ENCODE measurements at regions not wholly inside any gene's neighbourhood (a gene's known extent, or its start where the extent isn't known, plus 50 kb on each side); places are given as distances from the start of the nearest gene placed in this dataset.

DNA sequence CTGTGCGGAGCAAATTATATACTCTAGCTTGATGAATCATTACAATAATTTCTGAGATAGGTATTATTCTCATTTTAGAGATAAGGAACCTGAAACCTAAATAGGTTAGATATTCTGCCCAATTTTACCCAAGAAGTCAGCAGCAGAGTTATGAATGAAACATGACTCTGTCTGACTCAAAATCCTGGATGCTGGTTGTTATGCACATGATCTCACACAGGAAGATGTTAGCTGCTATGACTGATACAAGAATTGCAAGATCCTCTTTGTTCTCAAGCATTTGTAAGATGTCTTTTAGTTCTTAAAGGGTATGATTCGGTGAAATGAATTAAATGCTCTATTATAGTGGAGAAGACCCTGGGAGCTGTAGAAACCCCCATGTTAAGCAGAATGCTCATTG lies 447.8 kb downstream of the KIF2B start:
- intact Hi-C loops (cut with micrococcal nuclease) = no loop called here
- ATAC-seq (no peak), DNase-seq (ENCODE audit: low read depth, low spot score) (no peak)
- no peak overlapping the region for H3K4me3 ChIP-seq (replicated peaks in 1 of 2; ENCODE audit: low read depth in 1 of 2, low read length in 2 of 2)
- H3K36me3 ChIP-seq (ENCODE audit: control insufficient read depth in 1 of 2, insufficient read depth in 2 of 2, low read length in 2 of 2) = no peaks in the 10 kb centered on the region
- no peak overlapping the region for H2AFZ ChIP-seq (ENCODE audit: low read depth, low read length, poor library complexity, severe bottlenecking)
- no TSS peak for BruUV-seq (replicated peaks)
- no peaks in the 10 kb centered on the region for H3K9me2 ChIP-seq (ENCODE audit: insufficient read depth)
- H3K4me2 ChIP-seq (ENCODE audit: low read length) = no peak overlapping the region
- H3K9ac ChIP-seq (ENCODE audit: low read length) = no peak overlapping the region
- H4K20me1 ChIP-seq (ENCODE audit: insufficient read depth) = no peaks in the 10 kb centered on the region
- H3K4me1 ChIP-seq (ENCODE audit: control insufficient read depth in 1 of 2, insufficient read depth in 2 of 2, low read length in 2 of 2) = no peaks in the 10 kb centered on the region; a peak in 1 of 4 replicates
- TF ChIP-seq EGR1 (IDR thresholded peaks at IDR 0.05; ENCODE audit: low read depth) (no peak), CBX3 (IDR thresholded peaks at IDR 0.05; ENCODE audit: low read depth) (no peak), ZNF274 (IDR thresholded peaks at IDR 0.05; ENCODE audit: low read depth, low read length) (no peak), POLR2AphosphoS5 (IDR thresholded peaks at IDR 0.05; ENCODE audit: low read depth, low read length) (no peak), EZH2phosphoT487 (IDR thresholded peaks at IDR 0.05; ENCODE audit: borderline replicate concordance) (no peak), RAD21 (IDR thresholded peaks at IDR 0.05; ENCODE audit: low read depth) (no peak), SP1 (IDR thresholded peaks at IDR 0.05; ENCODE audit: low read depth) (no peak), ELF1 (IDR thresholded peaks at IDR 0.05; ENCODE audit: borderline replicate concordance, low read depth) (no peak), FOSL1 (IDR thresholded peaks at IDR 0.05; ENCODE audit: low read depth) (no peak), JUND (IDR thresholded peaks at IDR 0.05) (no peak), ZFX (IDR thresholded peaks at IDR 0.05) (no peak), TCF7L2 (IDR thresholded peaks at IDR 0.05; ENCODE audit: borderline replicate concordance, extremely low read depth, insufficient read depth, insufficient read length) (no peak)
- TF ChIP-seq, protein P1, sequence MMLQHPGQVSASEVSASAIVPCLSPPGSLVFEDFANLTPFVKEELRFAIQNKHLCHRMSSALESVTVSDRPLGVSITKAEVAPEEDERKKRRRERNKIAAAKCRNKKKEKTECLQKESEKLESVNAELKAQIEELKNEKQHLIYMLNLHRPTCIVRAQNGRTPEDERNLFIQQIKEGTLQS (IDR thresholded peaks at IDR 0.05) = no peak
- TF ChIP-seq, protein P2, sequence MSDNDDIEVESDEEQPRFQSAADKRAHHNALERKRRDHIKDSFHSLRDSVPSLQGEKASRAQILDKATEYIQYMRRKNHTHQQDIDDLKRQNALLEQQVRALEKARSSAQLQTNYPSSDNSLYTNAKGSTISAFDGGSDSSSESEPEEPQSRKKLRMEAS (IDR thresholded peaks at IDR 0.05) = no peak
- TF ChIP-seq, protein P3, sequence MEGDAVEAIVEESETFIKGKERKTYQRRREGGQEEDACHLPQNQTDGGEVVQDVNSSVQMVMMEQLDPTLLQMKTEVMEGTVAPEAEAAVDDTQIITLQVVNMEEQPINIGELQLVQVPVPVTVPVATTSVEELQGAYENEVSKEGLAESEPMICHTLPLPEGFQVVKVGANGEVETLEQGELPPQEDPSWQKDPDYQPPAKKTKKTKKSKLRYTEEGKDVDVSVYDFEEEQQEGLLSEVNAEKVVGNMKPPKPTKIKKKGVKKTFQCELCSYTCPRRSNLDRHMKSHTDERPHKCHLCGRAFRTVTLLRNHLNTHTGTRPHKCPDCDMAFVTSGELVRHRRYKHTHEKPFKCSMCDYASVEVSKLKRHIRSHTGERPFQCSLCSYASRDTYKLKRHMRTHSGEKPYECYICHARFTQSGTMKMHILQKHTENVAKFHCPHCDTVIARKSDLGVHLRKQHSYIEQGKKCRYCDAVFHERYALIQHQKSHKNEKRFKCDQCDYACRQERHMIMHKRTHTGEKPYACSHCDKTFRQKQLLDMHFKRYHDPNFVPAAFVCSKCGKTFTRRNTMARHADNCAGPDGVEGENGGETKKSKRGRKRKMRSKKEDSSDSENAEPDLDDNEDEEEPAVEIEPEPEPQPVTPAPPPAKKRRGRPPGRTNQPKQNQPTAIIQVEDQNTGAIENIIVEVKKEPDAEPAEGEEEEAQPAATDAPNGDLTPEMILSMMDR (IDR thresholded peaks at IDR 0.05 in 2 of 3, conservative IDR thresholded peaks at IDR 0.05 in 1 of 3; ENCODE audit: borderline replicate concordance in 1 of 3, insufficient read depth in 1 of 3, low read depth in 2 of 3, low read length in 2 of 3) = no peak
- no peaks in the 10 kb centered on the region for H3K79me2 ChIP-seq (ENCODE audit: insufficient read depth, low read length)
- no peaks in the 10 kb centered on the region for H3K27me3 ChIP-seq (ENCODE audit: insufficient read depth, low read length)
- ChIA-PET POLR2A (no interaction called here), CTCF (no interaction called here), RAD21 (ENCODE audit: low non-redundant PET in 1 of 2, low total read pairs in 2 of 2, uncharacterized antibody in 2 of 2, unreplicated experiment in 2 of 2) (no interaction called here)
- H3K27ac ChIP-seq (ENCODE audit: low read depth, low read length) = no peak overlapping the region
- H3K9me3 ChIP-seq (ENCODE audit: control insufficient read depth in 1 of 2, insufficient read depth in 1 of 2, low read depth in 1 of 2, low read length in 2 of 2) = peaks cover 26 to 36% of the 10 kb centered on the region in 2 experiments; a peak in 3 of 4 replicates
